ENCODE measurements at regions not wholly inside any gene's neighbourhood (a gene's known extent, or its start where the extent isn't known, plus 50 kb on each side); places are given as distances from the start of the nearest gene placed in this dataset.

GRCh38 chr13:34004676-34005075 is 186.7 kb downstream of the RFC3 start:
- DNase-seq: no peak

GRCh38 chr13:34006011-34006410 is 188.1 kb downstream of the RFC3 start:
- DNase-seq: no peak

GRCh38 chr13:34011552-34012085 is 193.7 kb downstream of the RFC3 start:
- DNase-seq: no peak

GRCh38 chr13:34012382-34012781 is 194.4 kb downstream of the RFC3 start:
- no peak for DNase-seq

- no peak for DNase-seq
Observed at GRCh38 chr13:34013061-34013460, 195.1 kb downstream of the RFC3 start.

- DNase-seq: no peak
Observed at GRCh38 chr13:34017231-34017630, 199.3 kb downstream of the RFC3 start.

- DNase-seq: no peak
Observed at GRCh38 chr13:34019870-34020269, 201.9 kb downstream of the RFC3 start.

- no peak for DNase-seq
Observed at GRCh38 chr13:34020388-34020787, 202.4 kb downstream of the RFC3 start.

- no peak for DNase-seq
Observed at GRCh38 chr13:34021619-34022018, 203.7 kb downstream of the RFC3 start.

- no peak for DNase-seq
Observed at GRCh38 chr13:34025746-34026145, 207.8 kb downstream of the RFC3 start.

GRCh38 chr13:34026308-34026707 is 208.4 kb downstream of the RFC3 start:
- DNase-seq: no peak

GRCh38 chr13:34028496-34029442 is 210.8 kb downstream of the RFC3 start:
- DNase-seq: no peak

GRCh38 chr13:34030782-34031181 is 212.8 kb downstream of the RFC3 start:
- DNase-seq: no peak

GRCh38 chr13:34031610-34032009 is 213.7 kb downstream of the RFC3 start:
- no peak for DNase-seq

- DNase-seq: no peak
Observed at GRCh38 chr13:34034411-34034810, 216.5 kb downstream of the RFC3 start.

GRCh38 chr13:34035178-34035577 is 217.2 kb downstream of the RFC3 start:
- no peak for DNase-seq

- DNase-seq: no peak
Observed at GRCh38 chr13:34035676-34036325, 217.9 kb downstream of the RFC3 start.

GRCh38 chr13:34037636-34038540 is 219.9 kb downstream of the RFC3 start:
- no peak for DNase-seq

- no peak for DNase-seq
Observed at GRCh38 chr13:34038541-34039068, 220.7 kb downstream of the RFC3 start.

- no peak for DNase-seq
Observed at GRCh38 chr13:34039678-34040077, 221.7 kb downstream of the RFC3 start.

GRCh38 chr13:34040863-34041262 is 222.9 kb downstream of the RFC3 start:
- DNase-seq: no peak

- no peak for DNase-seq
Observed at GRCh38 chr13:34044041-34044440, 226.1 kb downstream of the RFC3 start.

- no peak for DNase-seq
Observed at GRCh38 chr13:34044660-34045080, 226.7 kb downstream of the RFC3 start.
